Stimulated activated CD8-positive, alpha-beta memory T cell treated with anti-CD3 and anti-CD28 coated beads, Interleukin-7, amount 100 ng/mL, for 1 hour (primary cell): ENCODE measurements at regions not wholly inside any gene's neighbourhood (a gene's known extent, or its start where the extent isn't known, plus 50 kb on each side); places are given as distances from the start of the nearest gene placed in this dataset.
"Not testable (repeated sequence)": the region's sequence is repeated elsewhere in the genome, so short reads cannot be mapped to it uniquely, and the experiment has no call there.

Experiments
- DNase-seq, 2 donors: peaks; one replicate each; pipeline ENCODE4 v3.0.0-alpha.2; 2020; ENCODE audit warnings: low read depth in 2 of 2

- no peak for DNase-seq
Measured at GRCh38 chr1:234823191-234824176, 213.5 kb upstream of the IRF2BP2 start.

- DNase-seq, result no peak
Measured at GRCh38 chr1:234821840-234822239, 211.9 kb upstream of the IRF2BP2 start.

DNA sequence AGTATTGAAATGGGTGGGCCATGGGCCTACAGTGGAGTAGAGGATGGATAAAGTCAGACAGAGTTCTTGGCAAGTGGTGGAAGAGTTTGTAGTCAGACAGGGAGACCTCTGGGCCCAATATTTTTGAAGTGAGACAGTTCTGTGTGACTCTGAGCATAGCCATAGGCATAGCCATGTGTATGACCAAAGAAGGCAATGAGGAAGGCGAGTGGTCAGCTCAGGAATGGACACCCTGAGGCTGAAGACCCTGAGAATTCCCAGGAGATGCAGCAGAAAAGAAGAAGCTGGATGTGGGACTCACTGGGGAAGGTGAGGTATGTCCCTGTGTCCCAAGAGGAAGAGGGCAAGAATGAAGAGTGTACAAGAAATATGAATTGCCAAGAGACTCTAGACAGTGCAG, 210.6 kb upstream of the IRF2BP2 start:
- no peak for DNase-seq

GRCh38 chr1:234819845-234820244, 209.9 kb upstream of the IRF2BP2 start:
- DNase-seq, result not testable (repeated sequence)

DNA sequence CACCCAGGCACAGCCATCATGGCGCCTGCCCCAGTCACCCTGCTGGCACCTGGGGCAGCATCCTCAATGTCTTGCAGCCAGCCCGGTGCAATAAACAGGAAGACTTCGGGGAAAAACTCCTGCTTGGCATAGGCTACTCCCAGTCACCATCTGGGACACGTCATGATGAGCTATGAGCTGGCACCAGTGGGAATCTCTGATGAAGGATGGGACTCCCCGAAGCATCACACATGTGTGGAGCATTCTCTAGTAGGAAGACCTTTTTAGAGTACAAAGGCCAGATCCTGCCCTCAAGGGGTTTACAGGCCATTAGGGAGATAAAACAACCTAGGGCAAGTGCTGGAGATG, 208.0 kb upstream of the IRF2BP2 start:
- DNase-seq, result not testable (repeated sequence)

- DNase-seq, result not testable (repeated sequence)
Measured at GRCh38 chr1:234817313-234818039, 207.5 kb upstream of the IRF2BP2 start.

- not testable (repeated sequence) for DNase-seq
Measured at GRCh38 chr1:234816864-234817263, 206.9 kb upstream of the IRF2BP2 start.

DNA sequence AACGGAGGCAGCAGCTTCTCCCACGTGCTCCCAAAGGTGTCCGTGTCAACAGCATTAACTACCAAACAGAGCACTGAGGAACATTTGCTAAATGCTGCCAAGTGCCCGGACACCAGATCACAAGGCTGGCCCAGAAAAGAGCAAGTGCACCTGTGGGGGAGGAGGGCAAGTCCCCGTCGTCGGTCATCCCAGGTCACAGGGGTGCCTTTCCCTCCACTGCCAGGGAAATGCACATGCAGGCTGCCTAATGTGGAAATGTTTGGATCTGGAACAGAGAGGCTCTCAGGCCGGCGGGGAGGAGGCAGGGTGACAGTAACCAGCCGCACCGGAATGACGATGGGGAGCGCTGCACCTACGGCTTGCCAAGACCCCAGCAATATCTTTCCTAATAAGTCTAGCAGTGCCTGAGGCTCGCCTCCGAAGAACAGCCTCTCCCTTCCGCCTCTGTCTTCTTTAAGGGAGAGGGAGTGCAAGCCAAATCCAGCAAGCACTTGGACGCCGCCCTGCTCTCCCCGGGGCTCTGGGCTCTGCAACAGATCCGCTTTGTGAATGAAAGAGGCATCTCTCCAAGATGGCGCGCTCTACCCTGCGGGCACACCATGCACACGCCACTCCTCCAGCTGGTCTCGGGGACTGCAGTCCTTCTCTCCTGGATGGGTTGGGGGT, 206.3 kb upstream of the IRF2BP2 start:
- DNase-seq, result not testable (repeated sequence)

DNA sequence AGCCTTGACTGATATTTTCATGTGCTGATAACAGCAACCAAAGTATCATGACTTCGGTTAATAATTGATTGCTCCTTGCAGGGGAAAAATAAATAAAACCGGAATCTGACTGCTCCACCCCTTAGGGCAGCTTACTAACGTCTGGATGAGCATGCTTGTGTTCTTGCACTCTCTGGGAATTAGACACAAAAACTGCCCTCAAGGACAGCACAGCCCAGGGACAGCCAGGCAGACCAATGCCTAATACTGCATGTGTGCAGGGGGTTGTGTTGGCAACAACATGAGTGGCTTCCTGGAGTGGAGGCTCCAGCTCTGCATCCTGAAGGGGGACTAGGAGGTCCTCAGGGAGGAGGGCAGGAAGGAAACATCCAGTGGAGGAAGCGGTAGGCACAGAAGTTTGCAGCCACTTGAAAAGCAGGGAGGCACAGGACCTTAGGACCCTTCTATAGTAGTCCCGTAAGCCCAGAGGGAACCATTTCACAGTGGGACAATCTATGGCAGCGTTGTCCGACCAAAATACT, 205.4 kb upstream of the IRF2BP2 start:
- not testable (repeated sequence) for DNase-seq

- DNase-seq, result not testable (repeated sequence)
Measured at GRCh38 chr1:234814235-234814634, 204.3 kb upstream of the IRF2BP2 start.

- DNase-seq, result not testable (repeated sequence)
Measured at GRCh38 chr1:234811824-234812223, 201.8 kb upstream of the IRF2BP2 start.

- DNase-seq, result not testable (repeated sequence)
Measured at GRCh38 chr1:234810726-234811125, 200.7 kb upstream of the IRF2BP2 start.

GRCh38 chr1:234809854-234810245, 199.9 kb upstream of the IRF2BP2 start:
- not testable (repeated sequence) for DNase-seq

- DNase-seq, result not testable (repeated sequence)
Measured at GRCh38 chr1:234808943-234809853, 199.2 kb upstream of the IRF2BP2 start.

- DNase-seq, result not testable (repeated sequence)
Measured at GRCh38 chr1:234808459-234808858, 198.5 kb upstream of the IRF2BP2 start.

DNA sequence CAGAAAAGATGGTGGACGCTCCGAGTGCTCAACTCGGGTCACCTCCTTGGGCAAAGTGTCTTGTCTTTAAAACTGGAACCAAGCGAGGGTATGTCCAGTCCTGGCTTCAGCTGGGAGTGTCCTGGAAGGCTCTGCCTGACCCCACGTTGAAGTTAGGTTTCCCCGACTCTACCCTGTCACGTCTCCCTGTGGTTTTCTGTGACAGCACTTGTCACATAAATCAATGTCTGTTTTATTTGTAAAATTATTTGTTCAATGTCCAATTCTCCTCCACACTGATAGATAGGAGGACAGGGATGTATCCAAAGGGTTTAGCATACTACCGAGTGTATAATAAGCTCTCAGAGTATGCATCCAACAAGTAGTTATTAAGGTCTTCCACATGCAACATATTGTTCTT, 197.7 kb upstream of the IRF2BP2 start:
- DNase-seq, result not testable (repeated sequence)

DNA sequence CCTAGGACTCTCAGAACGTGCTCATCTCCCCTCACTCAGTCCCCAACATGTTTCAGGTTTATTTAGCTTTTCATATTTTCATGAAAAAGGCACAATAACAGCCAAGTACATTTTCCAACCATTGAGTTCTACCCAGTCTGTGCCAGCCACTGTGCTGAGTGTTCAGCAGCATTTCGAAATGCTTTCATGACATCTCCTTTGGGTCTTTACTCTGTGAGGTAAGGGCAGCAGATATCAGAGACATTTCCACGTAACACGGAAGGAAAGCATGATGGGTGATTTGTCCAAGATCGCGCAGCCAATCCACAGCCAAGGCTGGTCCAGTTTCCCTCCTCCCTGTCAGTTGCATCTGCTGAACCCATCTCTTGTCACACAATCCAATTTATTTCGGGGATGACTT, 192.6 kb upstream of the IRF2BP2 start:
- DNase-seq, result not testable (repeated sequence)

DNA sequence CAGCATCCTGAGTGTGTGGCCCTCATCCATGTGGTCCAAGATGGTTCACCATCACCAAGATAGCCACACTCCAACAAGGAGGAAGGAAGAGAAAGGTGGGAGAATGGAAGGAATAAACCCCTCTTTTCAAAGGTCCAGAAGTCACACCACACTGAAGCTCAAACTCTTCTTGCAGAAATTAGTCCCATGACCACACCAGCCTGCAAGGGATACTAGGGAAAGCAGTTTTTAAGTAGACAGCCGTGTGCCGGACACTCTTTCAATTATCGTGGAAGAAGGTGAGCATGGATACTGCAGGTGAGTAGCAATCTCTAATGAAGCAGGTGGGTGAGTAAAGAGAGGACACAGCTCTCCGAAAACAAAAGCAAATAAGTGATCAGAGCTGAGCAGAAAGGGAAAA, 191.7 kb upstream of the IRF2BP2 start:
- not testable (repeated sequence) for DNase-seq

- DNase-seq, result not testable (repeated sequence)
Measured at GRCh38 chr1:234801147-234801546, 191.2 kb upstream of the IRF2BP2 start.

- DNase-seq, result not testable (repeated sequence)
Measured at GRCh38 chr1:234800563-234800962, 190.6 kb upstream of the IRF2BP2 start.
